Endothelial cell (in vitro differentiated cells): ENCODE measurements at regions not wholly inside any gene's neighbourhood (a gene's known extent, or its start where the extent isn't known, plus 50 kb on each side); places are given as distances from the start of the nearest gene placed in this dataset.
A peak's percentile ranks its signal among the peaks of the same experiment; 100 is the strongest.
"Not testable (repeated sequence)": the region's sequence is repeated elsewhere in the genome, so short reads cannot be mapped to it uniquely, and the experiment has no call there.

Experiments
- DNase-seq: peaks from one replicate; pipeline ENCODE4 v3.0.0; 2021; ENCODE audit warnings: low spot score
- H3K27ac Mint-ChIP-seq: one replicate; pipeline ENCODE4 v1.8.0; 2021; ENCODE audit warnings: mixed read lengths, inconsistent platforms; ENCODE audit not compliant: unreplicated experiment
- H3K27me3 Mint-ChIP-seq: one replicate; pipeline ENCODE4 v1.8.0; 2021; ENCODE audit warnings: mild to moderate bottlenecking, moderate library complexity, mixed read lengths, inconsistent platforms; ENCODE audit not compliant: unreplicated experiment
- H3K36me3 Mint-ChIP-seq: one replicate; pipeline ENCODE4 v1.8.0; 2021; ENCODE audit warnings: mild to moderate bottlenecking, low read depth, mixed read lengths, inconsistent platforms; ENCODE audit not compliant: unreplicated experiment
- H3K4me1 Mint-ChIP-seq: one replicate; pipeline ENCODE4 v1.8.0; 2021; ENCODE audit warnings: mild to moderate bottlenecking, mixed read lengths, inconsistent platforms; ENCODE audit not compliant: unreplicated experiment
- H3K4me3 Mint-ChIP-seq: one replicate; pipeline ENCODE4 v1.8.0; 2021; ENCODE audit warnings: mild to moderate bottlenecking, mixed read lengths, inconsistent platforms; ENCODE audit not compliant: unreplicated experiment
- H3K9me3 Mint-ChIP-seq: one replicate; pipeline ENCODE4 v1.8.0; 2021; ENCODE audit warnings: mixed read lengths, inconsistent platforms; ENCODE audit not compliant: unreplicated experiment
- TF ChIP-seq, protein P1 (sequence below): fragments of 200-600 bp; sonication (generic); IDR thresholded peaks from one replicate; pipeline ENCODE4 v1.5.0; 2021; ENCODE audit warnings: antibody characterized with exemption; ENCODE audit not compliant: unreplicated experiment

DNA sequence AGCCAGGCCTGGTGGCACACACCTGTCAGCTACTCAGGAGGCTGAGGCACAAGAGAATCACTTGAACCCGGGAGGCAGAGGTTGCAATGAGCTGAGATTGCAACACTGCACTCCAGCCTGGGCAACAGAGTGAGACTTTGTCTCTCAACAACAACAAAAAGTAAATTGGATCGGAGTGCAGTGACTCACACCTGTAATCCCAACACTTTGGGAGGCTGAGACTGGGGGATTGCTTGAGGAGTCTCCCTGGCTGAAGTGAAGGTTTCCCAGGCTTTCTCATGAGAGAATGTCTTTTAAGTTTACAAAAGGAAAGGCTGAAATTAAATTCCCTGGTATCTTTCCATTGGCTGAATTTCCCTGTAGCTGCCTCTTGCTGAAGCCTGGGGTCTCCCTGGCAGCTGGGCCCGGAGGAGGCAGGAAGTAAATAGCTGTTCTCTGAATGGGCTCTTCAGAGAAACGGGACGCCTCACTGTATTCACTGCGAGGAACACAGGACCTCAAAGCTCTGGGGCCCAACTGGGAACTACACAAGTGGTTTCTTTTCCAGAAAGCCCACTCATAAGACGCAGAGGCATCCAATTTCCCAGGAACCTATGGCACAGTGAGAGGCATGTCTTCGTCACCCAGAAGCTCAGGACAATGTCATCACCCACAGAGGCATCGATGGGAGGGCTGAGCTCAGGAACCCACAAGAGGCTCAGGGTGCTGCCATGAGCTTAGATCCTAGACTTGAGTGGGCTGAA is 77.4 kb upstream of the SMURF2 start:
- Mint-ChIP-seq H3K4me1 (peaks cover 38% of the 10 kb centered on the region), H3K9me3 (no peaks in the 10 kb centered on the region), H3K4me3 (no peak overlapping the region), H3K27me3 (peaks cover 11% of the 10 kb centered on the region), H3K27ac (peak overlapping the region; percentile 86), H3K36me3 (peaks cover 3% of the 10 kb centered on the region)
- TF ChIP-seq, protein P1, sequence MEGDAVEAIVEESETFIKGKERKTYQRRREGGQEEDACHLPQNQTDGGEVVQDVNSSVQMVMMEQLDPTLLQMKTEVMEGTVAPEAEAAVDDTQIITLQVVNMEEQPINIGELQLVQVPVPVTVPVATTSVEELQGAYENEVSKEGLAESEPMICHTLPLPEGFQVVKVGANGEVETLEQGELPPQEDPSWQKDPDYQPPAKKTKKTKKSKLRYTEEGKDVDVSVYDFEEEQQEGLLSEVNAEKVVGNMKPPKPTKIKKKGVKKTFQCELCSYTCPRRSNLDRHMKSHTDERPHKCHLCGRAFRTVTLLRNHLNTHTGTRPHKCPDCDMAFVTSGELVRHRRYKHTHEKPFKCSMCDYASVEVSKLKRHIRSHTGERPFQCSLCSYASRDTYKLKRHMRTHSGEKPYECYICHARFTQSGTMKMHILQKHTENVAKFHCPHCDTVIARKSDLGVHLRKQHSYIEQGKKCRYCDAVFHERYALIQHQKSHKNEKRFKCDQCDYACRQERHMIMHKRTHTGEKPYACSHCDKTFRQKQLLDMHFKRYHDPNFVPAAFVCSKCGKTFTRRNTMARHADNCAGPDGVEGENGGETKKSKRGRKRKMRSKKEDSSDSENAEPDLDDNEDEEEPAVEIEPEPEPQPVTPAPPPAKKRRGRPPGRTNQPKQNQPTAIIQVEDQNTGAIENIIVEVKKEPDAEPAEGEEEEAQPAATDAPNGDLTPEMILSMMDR, result no peak
- peak; percentile 20 for DNase-seq

DNA sequence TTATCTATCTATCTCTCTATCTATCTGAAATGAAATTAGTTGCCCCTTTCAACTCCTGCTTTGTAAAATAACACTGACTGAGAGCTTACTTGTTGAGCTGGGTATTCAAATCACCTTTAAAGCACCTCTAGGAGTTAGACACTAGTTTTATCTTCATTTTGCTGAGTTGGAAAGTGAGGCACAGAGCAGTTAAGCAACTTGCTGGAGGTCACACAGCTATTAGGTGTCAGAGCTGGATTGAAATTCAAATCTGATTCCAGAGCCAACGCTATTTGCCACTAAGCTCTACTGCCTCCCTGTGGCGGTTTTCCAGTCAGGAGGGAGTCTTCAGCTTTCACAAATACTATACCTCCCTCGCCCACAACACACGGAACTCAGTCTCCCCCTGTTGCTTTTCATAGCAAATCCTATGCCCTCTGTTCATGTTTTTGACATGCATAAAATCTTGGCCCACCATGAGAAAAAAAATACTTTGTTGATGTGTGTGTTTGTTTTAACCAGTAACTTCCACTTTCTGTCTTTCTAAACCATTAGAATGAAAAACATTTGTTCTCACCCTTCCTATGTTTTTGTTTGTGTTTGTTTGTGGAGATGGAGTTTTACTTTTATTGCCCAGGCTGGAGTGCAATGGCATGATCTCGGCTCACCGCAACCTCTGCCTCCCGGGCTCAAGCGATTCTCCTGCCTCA is 74.8 kb upstream of the SMURF2 start:
- DNase-seq, result peak; percentile 41
- peaks cover 3% of the 10 kb centered on the region for H3K36me3 Mint-ChIP-seq
- H3K9me3 Mint-ChIP-seq, result no peaks in the 10 kb centered on the region
- peaks cover 38% of the 10 kb centered on the region for H3K4me1 Mint-ChIP-seq
- no peak overlapping the region for H3K4me3 Mint-ChIP-seq
- TF ChIP-seq, protein P1, result peak; percentile 57
- peaks cover 8% of the 10 kb centered on the region for H3K27me3 Mint-ChIP-seq
- H3K27ac Mint-ChIP-seq, result no peak overlapping the region

DNA sequence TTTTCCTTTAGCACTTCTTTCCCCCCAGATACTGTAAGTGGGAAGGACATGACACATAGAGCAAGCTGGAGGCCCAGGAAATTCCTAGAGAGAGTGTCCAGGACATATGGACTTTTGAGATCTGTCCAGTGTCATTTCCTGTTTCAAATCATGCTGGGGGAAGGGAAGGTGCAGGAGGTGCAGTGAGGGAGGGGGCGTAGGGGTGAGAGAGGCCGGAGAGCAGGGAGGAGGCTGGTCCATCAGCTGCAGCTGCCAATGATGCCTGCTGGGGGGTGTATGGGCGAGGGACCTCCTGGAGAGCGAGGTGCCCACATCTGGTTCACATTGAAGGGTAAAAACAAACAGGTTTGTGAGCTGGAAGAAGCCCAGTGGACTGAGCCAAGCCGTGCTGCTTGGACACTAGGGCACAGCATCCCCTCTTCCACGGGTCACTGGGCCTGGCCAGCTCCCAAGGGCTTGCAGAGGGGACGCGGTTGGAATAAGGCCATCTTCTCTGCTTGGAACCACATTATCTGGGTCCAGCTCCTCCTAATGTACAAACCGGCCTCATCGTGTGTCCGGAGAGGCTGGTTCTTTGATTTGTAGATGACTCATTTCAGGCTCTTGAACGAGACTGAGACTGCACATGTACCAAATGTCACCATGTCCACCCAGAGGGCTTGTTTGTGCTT is 70.4 kb upstream of the SMURF2 start:
- Mint-ChIP-seq H3K36me3 (peaks cover under 1% of the 10 kb centered on the region), H3K4me3 (no peak overlapping the region), H3K27ac (peak overlapping the region; percentile 48)

DNA sequence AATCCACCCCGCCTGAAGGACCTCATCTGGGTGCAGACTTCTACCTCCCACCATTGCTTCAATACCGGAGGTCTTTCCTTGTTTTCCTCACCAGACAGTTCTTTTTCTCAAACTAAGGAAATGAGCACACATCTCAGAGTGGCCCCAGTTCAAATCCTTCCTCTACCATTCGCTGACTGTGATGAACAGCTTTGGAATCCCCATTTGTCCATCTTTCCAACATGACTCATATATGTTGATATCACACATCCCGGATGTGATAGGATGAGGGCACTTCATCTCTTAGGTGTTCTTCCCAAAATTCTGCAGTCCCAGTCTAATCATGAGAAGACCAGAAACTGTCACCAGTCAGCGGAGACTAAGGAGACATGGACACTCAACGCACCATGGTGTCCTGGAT is 67.9 kb upstream of the SMURF2 start:
- not testable (repeated sequence) for H3K27ac Mint-ChIP-seq, H3K36me3 Mint-ChIP-seq, DNase-seq, H3K9me3 Mint-ChIP-seq, H3K4me3 Mint-ChIP-seq, H3K27me3 Mint-ChIP-seq
- H3K4me1 Mint-ChIP-seq, result peaks cover 18% of the 10 kb centered on the region

More for the DNA sequence above, 70.4 kb upstream of the SMURF2 start:
- H3K4me1 Mint-ChIP-seq, result peaks cover 17% of the 10 kb centered on the region
- DNase-seq, result no peak
- H3K27me3 Mint-ChIP-seq, result peaks cover 8% of the 10 kb centered on the region
- TF ChIP-seq, protein P1, result no peak
- H3K9me3 Mint-ChIP-seq, result no peaks in the 10 kb centered on the region

DNA sequence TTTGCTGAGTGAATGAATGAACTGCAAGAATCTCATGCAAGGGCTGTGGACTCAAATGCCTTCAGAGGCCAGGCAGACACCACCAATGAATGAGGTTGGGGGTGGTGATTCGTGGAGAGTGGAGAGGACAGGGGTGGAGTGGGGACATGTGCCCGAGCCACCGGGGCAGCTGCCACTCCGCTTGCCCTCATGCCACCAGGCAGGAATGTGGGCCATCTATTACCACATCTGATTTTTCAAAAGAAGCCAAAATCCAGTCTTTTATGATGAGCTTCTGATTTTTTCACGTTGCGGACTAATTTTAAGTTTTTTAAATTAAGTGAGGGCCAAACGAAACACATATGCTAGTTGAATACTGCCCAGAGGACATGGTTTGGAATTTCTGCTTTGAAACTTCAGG is 67.1 kb upstream of the SMURF2 start:
- DNase-seq, result no peak
- Mint-ChIP-seq H3K9me3 (no peaks in the 10 kb centered on the region), H3K27ac (no peak overlapping the region), H3K4me1 (peaks cover 22% of the 10 kb centered on the region), H3K36me3 (peaks cover 3% of the 10 kb centered on the region), H3K27me3 (peaks cover 5% of the 10 kb centered on the region), H3K4me3 (no peak overlapping the region)
- TF ChIP-seq, protein P1, result no peak
